HG03469 (cell line): ENCODE measurements at regions not wholly inside any gene's neighbourhood (a gene's known extent, or its start where the extent isn't known, plus 50 kb on each side); places are given as distances from the start of the nearest gene placed in this dataset.
"Not testable (repeated sequence)": the region's sequence is repeated elsewhere in the genome, so short reads cannot be mapped to it uniquely, and the experiment has no call there.

Source experiments
- ATAC-seq: cut with Tn5 transposase; IDR thresholded peaks from one replicate; pipeline ENCODE4 v1.9.1; 2021; ENCODE audit warnings: mild to moderate bottlenecking, moderate library complexity, moderate number of reproducible peaks; ENCODE audit not compliant: unreplicated experiment

- ATAC-seq, result no peak
Observed at GRCh38 chr11:25159341-25159740, 662.5 kb downstream of the LUZP2 start.

DNA sequence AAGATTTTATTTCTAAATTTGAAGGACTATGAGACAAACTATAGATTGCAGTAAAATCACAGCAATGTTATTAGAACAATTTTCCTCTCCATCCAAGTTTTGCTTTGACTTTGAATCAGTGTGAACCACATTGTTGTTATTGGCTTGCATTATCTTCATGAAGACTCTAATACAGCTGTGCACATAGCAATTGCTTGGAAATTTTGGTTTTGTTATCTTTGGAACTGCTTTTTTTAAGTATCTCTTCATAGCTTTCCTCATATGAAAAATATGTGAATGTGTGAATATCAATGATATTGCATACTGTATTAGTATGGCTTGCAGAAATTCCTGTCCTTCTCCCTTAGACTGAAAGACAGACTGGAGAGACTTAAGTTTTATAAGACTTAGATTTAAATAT is 666.6 kb downstream of the LUZP2 start:
- ATAC-seq, result no peak

DNA sequence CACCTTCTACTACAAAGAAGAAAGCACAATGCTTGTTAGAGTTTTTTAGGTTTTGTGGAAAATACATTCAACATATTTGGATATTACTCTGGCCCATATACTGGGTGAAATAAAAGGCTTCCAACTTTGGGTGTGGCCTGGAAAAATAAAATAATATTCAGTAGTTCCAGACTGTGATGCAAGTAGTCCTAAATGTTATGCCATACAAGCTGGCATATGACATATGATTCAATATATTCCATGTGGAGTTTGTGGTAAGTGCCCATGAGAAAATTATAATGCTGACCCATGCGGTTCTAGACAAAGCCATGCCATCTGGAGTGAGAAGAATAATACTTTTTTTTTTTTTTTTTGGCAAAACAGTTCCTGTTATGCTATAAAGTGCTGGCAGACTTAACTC is 683.3 kb downstream of the LUZP2 start:
- ATAC-seq, result no peak

- ATAC-seq, result no peak
Observed at GRCh38 chr11:25183411-25183810, 686.6 kb downstream of the LUZP2 start.

- ATAC-seq, result no peak
Observed at GRCh38 chr11:25197515-25197914, 700.7 kb downstream of the LUZP2 start.

DNA sequence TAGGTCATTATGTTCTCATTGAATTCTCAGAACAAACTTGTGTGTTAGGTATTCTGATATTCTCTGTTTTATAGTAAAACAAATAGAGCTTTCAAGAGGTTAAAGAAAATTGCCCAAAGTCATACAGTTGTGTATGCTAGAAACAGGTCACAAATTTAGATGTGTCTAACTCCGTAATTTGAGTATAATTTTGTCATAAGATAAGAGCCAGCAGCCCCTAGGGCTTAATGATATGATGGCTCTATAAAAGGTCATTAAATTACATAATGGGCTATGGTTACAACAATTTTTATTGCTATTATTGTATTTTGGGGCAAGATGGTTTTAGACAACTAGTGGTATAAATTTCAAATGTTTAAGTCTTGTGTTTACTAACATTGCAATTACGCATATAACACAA is 701.9 kb downstream of the LUZP2 start:
- ATAC-seq, result no peak

- no peak for ATAC-seq
Observed at GRCh38 chr11:25200925-25201324, 704.1 kb downstream of the LUZP2 start.

DNA sequence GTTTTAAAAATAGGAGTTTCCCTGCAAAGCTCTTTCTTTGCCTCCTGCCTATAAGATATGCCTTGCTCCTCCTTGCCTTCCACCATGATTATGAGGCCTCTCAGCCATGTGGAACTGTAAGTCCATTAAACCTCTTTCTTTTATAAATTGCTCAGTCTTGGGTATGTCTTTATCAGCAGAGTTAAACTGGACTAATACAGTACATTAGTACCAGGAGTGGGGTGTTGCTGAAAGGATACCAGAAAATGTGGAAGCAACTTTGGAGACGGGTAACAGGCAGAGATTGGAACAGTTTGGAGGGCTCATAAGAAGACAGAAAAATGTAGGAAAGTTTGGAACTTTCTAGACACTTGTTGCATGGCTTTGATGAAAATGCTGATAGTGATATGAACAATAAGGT is 709.9 kb downstream of the LUZP2 start:
- no peak for ATAC-seq

DNA sequence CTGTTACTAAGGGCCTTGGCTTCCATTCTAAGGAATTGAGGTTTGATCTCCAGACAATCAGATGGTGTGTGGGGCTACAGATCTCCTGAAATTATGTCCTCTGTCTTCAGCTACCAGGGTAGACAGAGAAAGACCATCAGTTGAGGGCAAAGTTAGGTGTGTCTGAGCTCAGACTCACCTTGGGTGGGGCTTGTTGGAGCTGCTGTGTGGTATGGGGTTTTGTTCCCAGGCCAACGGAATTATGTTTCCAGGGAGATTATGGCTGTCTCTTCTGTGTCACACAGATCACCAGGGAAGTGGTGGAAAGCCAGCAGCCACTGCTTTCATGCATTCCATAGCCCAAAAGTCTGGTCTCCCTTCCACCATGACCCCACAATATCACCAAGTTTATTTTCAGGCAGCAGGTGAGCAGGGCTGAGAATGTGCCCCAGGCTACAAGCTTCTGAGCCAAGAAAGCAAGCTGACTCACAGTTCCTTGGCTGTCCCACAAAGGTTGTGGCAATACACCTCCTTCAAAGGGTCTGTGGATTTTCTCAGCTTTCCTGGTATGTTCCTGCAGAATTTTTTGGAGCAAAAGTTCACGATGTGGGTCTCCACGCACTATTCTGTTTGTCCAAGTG is 714.9 kb downstream of the LUZP2 start:
- no peak for ATAC-seq

- ATAC-seq, result no peak
Observed at GRCh38 chr11:25214535-25215176, 717.8 kb downstream of the LUZP2 start.

- ATAC-seq, result no peak
Observed at GRCh38 chr11:25218036-25218435, 721.2 kb downstream of the LUZP2 start.

GRCh38 chr11:25225078-25225477 is 728.2 kb downstream of the LUZP2 start:
- ATAC-seq, result no peak

- no peak for ATAC-seq
Observed at GRCh38 chr11:25242928-25243327, 746.1 kb downstream of the LUZP2 start.

- no peak for ATAC-seq
Observed at GRCh38 chr11:25244126-25244525, 747.3 kb downstream of the LUZP2 start.

GRCh38 chr11:25247336-25247735 is 750.5 kb downstream of the LUZP2 start:
- no peak for ATAC-seq

DNA sequence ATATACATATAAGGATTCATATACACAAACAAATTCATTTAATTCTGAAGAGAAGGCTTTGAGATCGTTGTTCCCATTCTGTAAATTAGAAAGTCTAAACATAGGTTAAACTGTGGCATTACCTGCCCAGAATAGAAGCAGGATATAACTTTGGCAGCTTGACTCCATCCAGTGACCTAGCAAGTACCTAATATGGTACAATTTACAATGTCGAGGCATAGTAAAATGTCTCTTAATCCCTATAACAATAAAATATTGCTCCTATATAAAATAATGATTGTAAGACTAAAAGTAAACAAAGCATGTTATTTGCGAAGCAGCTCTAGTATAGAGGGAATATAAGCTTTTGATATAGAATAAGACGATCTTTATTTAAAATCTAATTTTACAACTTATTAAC is 756.0 kb downstream of the LUZP2 start:
- ATAC-seq, result no peak

GRCh38 chr11:25263861-25264260 is 767.0 kb downstream of the LUZP2 start:
- not testable (repeated sequence) for ATAC-seq

GRCh38 chr11:25271301-25271700 is 774.4 kb downstream of the LUZP2 start:
- no peak for ATAC-seq

- no peak for ATAC-seq
Observed at GRCh38 chr11:25272214-25272613, 775.4 kb downstream of the LUZP2 start.

DNA sequence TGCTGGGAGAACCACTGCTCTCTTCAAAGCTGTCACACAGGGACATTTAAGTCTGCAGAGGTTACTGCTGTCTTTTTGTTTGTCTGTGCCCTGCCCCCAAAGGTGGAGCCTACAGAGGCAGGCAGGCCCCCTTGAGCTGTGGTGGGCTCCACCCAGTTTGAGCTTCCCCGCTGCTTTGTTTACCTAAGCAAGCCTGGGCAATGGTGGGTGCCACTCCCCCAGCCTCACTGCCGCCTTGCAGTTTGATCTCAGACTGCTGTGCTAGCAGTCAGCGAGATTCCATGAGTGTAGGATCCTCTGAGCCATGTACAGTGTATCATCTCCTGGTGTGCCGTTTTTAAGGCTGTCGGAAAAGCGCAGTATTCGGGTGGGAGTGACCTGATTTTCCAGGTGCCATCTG is 784.0 kb downstream of the LUZP2 start:
- ATAC-seq, result not testable (repeated sequence)

DNA sequence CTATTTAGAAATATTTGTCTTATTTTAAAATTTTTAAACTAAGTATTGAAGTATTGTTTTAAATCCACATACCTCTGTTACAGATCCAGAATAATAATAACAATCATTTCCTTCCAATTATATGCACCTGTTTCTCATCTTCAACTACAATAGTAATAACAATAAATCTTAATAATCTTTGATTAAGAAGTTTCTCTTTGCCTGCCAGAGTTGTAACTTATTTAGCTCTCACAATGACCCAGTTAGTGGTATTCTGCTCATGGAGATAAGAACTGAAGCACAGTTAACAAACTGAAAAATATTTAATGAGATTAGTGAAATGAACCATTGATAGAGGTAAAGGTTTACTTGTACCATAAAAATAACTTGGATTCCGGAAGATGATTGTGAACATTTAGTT is 796.3 kb downstream of the LUZP2 start:
- ATAC-seq, result no peak

DNA sequence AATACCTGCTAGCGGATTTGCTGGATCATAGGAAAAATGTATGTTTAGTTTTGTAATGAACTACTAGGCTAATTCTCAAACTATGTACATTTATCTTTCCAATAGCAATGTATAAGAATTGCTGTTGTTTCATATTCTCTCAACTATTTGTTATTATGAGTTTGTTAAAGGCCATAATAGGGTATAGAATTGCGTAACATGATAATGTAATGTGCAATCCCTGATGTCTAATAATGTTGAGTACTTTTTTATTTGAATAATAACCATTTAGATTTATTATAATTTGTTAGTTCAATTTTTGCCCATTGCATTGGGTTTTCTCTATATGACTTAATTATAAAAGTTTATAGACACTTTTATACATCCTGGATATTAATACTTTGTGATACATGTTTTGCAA is 801.6 kb downstream of the LUZP2 start:
- ATAC-seq, result no peak

DNA sequence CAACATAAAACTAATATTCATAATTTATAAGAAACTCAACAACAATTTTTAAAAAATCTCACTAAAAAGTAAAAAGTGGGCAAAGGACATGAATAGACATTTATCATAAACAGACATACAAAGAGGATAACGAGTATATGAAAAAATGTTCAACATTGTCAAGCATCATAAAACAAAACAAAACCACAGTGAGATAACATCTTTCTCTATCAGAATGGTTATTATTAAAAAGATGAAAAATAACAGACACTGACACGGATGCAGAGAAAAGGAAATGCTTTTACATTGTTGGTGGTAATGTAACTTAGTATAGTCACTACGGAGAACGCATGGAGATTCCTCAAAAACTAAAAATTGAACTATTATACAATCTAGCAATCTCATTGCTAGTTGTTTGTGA is 813.0 kb downstream of the LUZP2 start:
- no peak for ATAC-seq
